HG03103 (cell line): ENCODE measurements at regions not wholly inside any gene's neighbourhood (a gene's known extent, or its start where the extent isn't known, plus 50 kb on each side); places are given as distances from the start of the nearest gene placed in this dataset.

Source experiments
- ATAC-seq: cut with Tn5 transposase; IDR thresholded peaks from one replicate; pipeline ENCODE4 v1.9.1; 2021; ENCODE audit warnings: low read depth; ENCODE audit not compliant: unreplicated experiment

GRCh38 chr2:187918996-187919821, 365.0 kb upstream of the TFPI start:
- ATAC-seq: no peak

- no peak for ATAC-seq
These were observed 366.3 kb upstream of the TFPI start for GRCh38 chr2:187920511-187920910.

GRCh38 chr2:187922846-187923245, 368.6 kb upstream of the TFPI start:
- no peak for ATAC-seq

- no peak for ATAC-seq
These were observed 367.4 kb upstream of the GULP1 start for GRCh38 chr2:187924293-187924692.

GRCh38 chr2:187934236-187934635, 357.4 kb upstream of the GULP1 start:
- ATAC-seq: no peak

GRCh38 chr2:187934692-187935091, 357.0 kb upstream of the GULP1 start:
- no peak for ATAC-seq

- ATAC-seq: no peak
These were observed 356.5 kb upstream of the GULP1 start for GRCh38 chr2:187935126-187935525.

GRCh38 chr2:187936228-187936627, 355.4 kb upstream of the GULP1 start:
- ATAC-seq: no peak

GRCh38 chr2:187939180-187939579, 352.5 kb upstream of the GULP1 start:
- ATAC-seq: no peak

GRCh38 chr2:187942876-187943275, 348.8 kb upstream of the GULP1 start:
- no peak for ATAC-seq

GRCh38 chr2:187943772-187944369, 347.8 kb upstream of the GULP1 start:
- ATAC-seq: no peak

GRCh38 chr2:187949859-187950258, 341.8 kb upstream of the GULP1 start:
- no peak for ATAC-seq

GRCh38 chr2:187951470-187952218, 340.0 kb upstream of the GULP1 start:
- no peak for ATAC-seq

GRCh38 chr2:187956906-187957534, 334.7 kb upstream of the GULP1 start:
- no peak for ATAC-seq

- no peak for ATAC-seq
These were observed 331.9 kb upstream of the GULP1 start for GRCh38 chr2:187959821-187960220.

- no peak for ATAC-seq
These were observed 329.1 kb upstream of the GULP1 start for GRCh38 chr2:187962538-187962937.

GRCh38 chr2:187964746-187965145, 326.9 kb upstream of the GULP1 start:
- no peak for ATAC-seq

- no peak for ATAC-seq
These were observed 324.8 kb upstream of the GULP1 start for GRCh38 chr2:187966924-187967323.

GRCh38 chr2:187971893-187972292, 319.8 kb upstream of the GULP1 start:
- ATAC-seq: no peak

GRCh38 chr2:187976259-187976985, 315.3 kb upstream of the GULP1 start:
- no peak for ATAC-seq
